ENCODE measurements at regions not wholly inside any gene's neighbourhood (a gene's known extent, or its start where the extent isn't known, plus 50 kb on each side); places are given as distances from the start of the nearest gene placed in this dataset.

GRCh38 chr19:34598217-34599155 is 78.5 kb downstream of the SCGB2B2 start:
- Histone ChIP-seq H3K79me2 (replicated peaks; ENCODE audit: insufficient read depth) (no peaks in the 10 kb centered on the region), H3K27ac (ENCODE audit: low read depth) (no peak overlapping the region), H3K4me1 (ENCODE audit: insufficient read depth) (no peaks in the 10 kb centered on the region), H4K20me1 (replicated peaks; ENCODE audit: insufficient read depth) (no peaks in the 10 kb centered on the region), H3F3A (replicated peaks; ENCODE audit: low read depth) (no peaks in the 10 kb centered on the region), H3K4me3 (no peak overlapping the region), H3K4me2 (no peak overlapping the region), H3K27me3 (ENCODE audit: insufficient read depth) (no peaks in the 10 kb centered on the region), H3K36me3 (ENCODE audit: insufficient read depth) (no peaks in the 10 kb centered on the region), H2AFZ (no peak overlapping the region), H3K9me2 (ENCODE audit: insufficient read depth) (no peaks in the 10 kb centered on the region)
- no peak overlapping the region for H3K4me3 Mint-ChIP-seq
- 0 out of 3 replicates have a peak, but pooled peaks have one; percentile 29 for ATAC-seq
- no peak overlapping the region for H3K27ac Mint-ChIP-seq
- no peaks in the 10 kb centered on the region; the same call in 2 of the 3 replicates for H3K4me1 Mint-ChIP-seq
- H3K36me3 Mint-ChIP-seq (ENCODE audit: low read depth) = no peaks in the 10 kb centered on the region
- peaks cover 10% of the 10 kb centered on the region for H3K9me3 Mint-ChIP-seq
- peaks cover 17% of the 10 kb centered on the region for H3K27me3 Mint-ChIP-seq (ENCODE audit: insufficient read depth, low read depth, poor library complexity)
- TF ChIP-seq POLR2AphosphoS5 (IDR thresholded peaks at IDR 0.05; ENCODE audit: low read depth) = no peak
- peak; percentile 44 for TF ChIP-seq REST (IDR thresholded peaks at IDR 0.05; ENCODE audit: unreplicated experiment)
- DNase-seq (ENCODE audit: low spot score) = no peak

DNA sequence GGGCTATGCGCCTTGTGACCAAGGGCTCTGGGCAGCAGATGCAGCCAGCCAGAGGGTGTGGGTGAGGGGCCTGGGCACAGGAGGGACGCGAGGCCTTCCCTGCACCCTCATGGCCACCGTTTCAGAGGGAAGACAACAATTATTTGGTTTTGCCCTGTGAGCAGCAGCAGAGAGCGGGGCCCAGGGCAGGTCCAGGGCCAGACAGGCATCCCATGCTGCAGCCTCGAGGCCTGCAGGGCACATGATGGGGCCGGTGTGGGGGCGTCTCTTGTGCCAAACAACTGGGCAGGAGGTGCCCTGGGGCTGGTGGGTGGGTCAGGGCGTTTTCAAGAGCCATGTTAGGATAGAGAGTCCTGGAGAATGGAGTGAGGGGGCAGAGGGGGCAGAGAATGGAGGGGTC is 79.4 kb downstream of the SCGB2B2 start:
- Histone ChIP-seq H3K4me3 (no peak overlapping the region), H3K27me3 (ENCODE audit: insufficient read depth) (no peaks in the 10 kb centered on the region), H2AFZ (no peak overlapping the region), H3K36me3 (ENCODE audit: insufficient read depth) (no peaks in the 10 kb centered on the region), H3K9me2 (ENCODE audit: insufficient read depth) (no peaks in the 10 kb centered on the region), H3F3A (replicated peaks; ENCODE audit: low read depth) (no peaks in the 10 kb centered on the region), H3K79me2 (replicated peaks; ENCODE audit: insufficient read depth) (no peaks in the 10 kb centered on the region), H3K4me1 (ENCODE audit: insufficient read depth) (no peaks in the 10 kb centered on the region), H3K27ac (ENCODE audit: low read depth) (no peak overlapping the region), H3K4me2 (no peak overlapping the region), H4K20me1 (replicated peaks; ENCODE audit: insufficient read depth) (no peaks in the 10 kb centered on the region)
- no peak for ATAC-seq
- H3K4me1 Mint-ChIP-seq = no peaks in the 10 kb centered on the region; the same call in 2 of the 3 replicates
- peaks cover 8% of the 10 kb centered on the region for H3K9me3 Mint-ChIP-seq
- no peak overlapping the region for H3K4me3 Mint-ChIP-seq
- no peak overlapping the region for H3K27ac Mint-ChIP-seq
- peaks cover 18% of the 10 kb centered on the region for H3K27me3 Mint-ChIP-seq (ENCODE audit: insufficient read depth, low read depth, poor library complexity)
- DNase-seq (ENCODE audit: low spot score) = no peak
- no peaks in the 10 kb centered on the region for H3K36me3 Mint-ChIP-seq (ENCODE audit: low read depth)
- TF ChIP-seq, protein P1, sequence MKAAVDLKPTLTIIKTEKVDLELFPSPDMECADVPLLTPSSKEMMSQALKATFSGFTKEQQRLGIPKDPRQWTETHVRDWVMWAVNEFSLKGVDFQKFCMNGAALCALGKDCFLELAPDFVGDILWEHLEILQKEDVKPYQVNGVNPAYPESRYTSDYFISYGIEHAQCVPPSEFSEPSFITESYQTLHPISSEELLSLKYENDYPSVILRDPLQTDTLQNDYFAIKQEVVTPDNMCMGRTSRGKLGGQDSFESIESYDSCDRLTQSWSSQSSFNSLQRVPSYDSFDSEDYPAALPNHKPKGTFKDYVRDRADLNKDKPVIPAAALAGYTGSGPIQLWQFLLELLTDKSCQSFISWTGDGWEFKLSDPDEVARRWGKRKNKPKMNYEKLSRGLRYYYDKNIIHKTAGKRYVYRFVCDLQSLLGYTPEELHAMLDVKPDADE (IDR thresholded peaks at IDR 0.05) = no peak
- TF ChIP-seq CREB1 (CRISPR knock-in tag; IDR thresholded peaks at IDR 0.05; ENCODE audit: low read depth) = no peak
- no peak for TF ChIP-seq ZNF331 (CRISPR knock-in tag; IDR thresholded peaks at IDR 0.05; ENCODE audit: low read depth)
- no peak for TF ChIP-seq STAT1 (IDR thresholded peaks at IDR 0.05; ENCODE audit: unreplicated experiment)
- TF ChIP-seq, protein P2, sequence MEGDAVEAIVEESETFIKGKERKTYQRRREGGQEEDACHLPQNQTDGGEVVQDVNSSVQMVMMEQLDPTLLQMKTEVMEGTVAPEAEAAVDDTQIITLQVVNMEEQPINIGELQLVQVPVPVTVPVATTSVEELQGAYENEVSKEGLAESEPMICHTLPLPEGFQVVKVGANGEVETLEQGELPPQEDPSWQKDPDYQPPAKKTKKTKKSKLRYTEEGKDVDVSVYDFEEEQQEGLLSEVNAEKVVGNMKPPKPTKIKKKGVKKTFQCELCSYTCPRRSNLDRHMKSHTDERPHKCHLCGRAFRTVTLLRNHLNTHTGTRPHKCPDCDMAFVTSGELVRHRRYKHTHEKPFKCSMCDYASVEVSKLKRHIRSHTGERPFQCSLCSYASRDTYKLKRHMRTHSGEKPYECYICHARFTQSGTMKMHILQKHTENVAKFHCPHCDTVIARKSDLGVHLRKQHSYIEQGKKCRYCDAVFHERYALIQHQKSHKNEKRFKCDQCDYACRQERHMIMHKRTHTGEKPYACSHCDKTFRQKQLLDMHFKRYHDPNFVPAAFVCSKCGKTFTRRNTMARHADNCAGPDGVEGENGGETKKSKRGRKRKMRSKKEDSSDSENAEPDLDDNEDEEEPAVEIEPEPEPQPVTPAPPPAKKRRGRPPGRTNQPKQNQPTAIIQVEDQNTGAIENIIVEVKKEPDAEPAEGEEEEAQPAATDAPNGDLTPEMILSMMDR (conservative IDR thresholded peaks at IDR 0.05; ENCODE audit: low read depth in 2 of 2) = no peak
- no peak for TF ChIP-seq ZNF114 (CRISPR knock-in tag; IDR thresholded peaks at IDR 0.05)
- no peak for TF ChIP-seq EZH2 (IDR thresholded peaks at IDR 0.05; ENCODE audit: low read depth, unreplicated experiment)
- no peak for TF ChIP-seq REST (IDR thresholded peaks at IDR 0.05; ENCODE audit: unreplicated experiment)
